ENCODE measurements at regions not wholly inside any gene's neighbourhood (a gene's known extent, or its start where the extent isn't known, plus 50 kb on each side); places are given as distances from the start of the nearest gene placed in this dataset.

GRCh38 chr2:48218169-48218568, 96.3 kb upstream of the FOXN2 start:
- TF ChIP-seq CTCF (IDR thresholded peaks at IDR 0.05 in 4 of 5, conservative IDR thresholded peaks at IDR 0.05 in 1 of 5) (no peak), POLR2A (IDR thresholded peaks at IDR 0.05) (no peak)
